BE2C (cell line): ENCODE measurements at regions not wholly inside any gene's neighbourhood (a gene's known extent, or its start where the extent isn't known, plus 50 kb on each side); places are given as distances from the start of the nearest gene placed in this dataset.

Source experiments
- DNase-seq: peaks from one replicate; pipeline ENCODE4 v3.0.0-alpha.2; 2020
- H3K27me3 ChIP-seq: fragments of 250-450 bp; sonication (Bioruptor Pico); 2 replicates; pipeline ENCODE4 v1.5.1; 2020; ENCODE audit warnings: mild to moderate bottlenecking
- H3K36me3 ChIP-seq: fragments of 250-450 bp; sonication (Bioruptor Pico); 2 replicates; pipeline ENCODE4 v1.5.1; 2020; ENCODE audit warnings: mild to moderate bottlenecking
- H3K4me1 ChIP-seq: fragments of 250-450 bp; sonication (Bioruptor Pico); 2 replicates; pipeline ENCODE4 v1.5.1; 2020
- H3K4me3 ChIP-seq: 2 replicates; pipeline ENCODE4 v1.5.1; 2011; ENCODE audit warnings: low read depth, low read length
- H3K9me3 ChIP-seq: fragments of 250-450 bp; sonication (Bioruptor Pico); 2 replicates; pipeline ENCODE4 v1.5.1; 2020
- CTCF ChIP-seq: IDR thresholded peaks from 2 replicates; pipeline ENCODE4 v1.5.1; 2012; ENCODE audit warnings: mild to moderate bottlenecking, low read depth, low read length

- no peak for TF ChIP-seq CTCF
- H3K4me3 ChIP-seq = no peak overlapping the region
- peaks cover 9% of the 10 kb centered on the region; the same call in 1 of the 2 replicates for H3K27me3 ChIP-seq
- no peaks in the 10 kb centered on the region for H3K4me1 ChIP-seq
- H3K9me3 ChIP-seq = no peaks in the 10 kb centered on the region
- no peaks in the 10 kb centered on the region for H3K36me3 ChIP-seq
- no peak for DNase-seq
Measured at GRCh38 chr6:168941036-168941435, 312.6 kb downstream of the THBS2 start.

- no peak overlapping the region for H3K4me3 ChIP-seq
- H3K4me1 ChIP-seq = no peaks in the 10 kb centered on the region
- H3K36me3 ChIP-seq = no peaks in the 10 kb centered on the region
- TF ChIP-seq CTCF = no peak
- H3K9me3 ChIP-seq = no peaks in the 10 kb centered on the region
- no peak for DNase-seq
- H3K27me3 ChIP-seq = peaks cover 9% of the 10 kb centered on the region; the same call in 1 of the 2 replicates
Measured at GRCh38 chr6:168939796-168940195, 313.9 kb downstream of the THBS2 start.

GRCh38 chr6:168939041-168939440 lies 314.6 kb downstream of the THBS2 start:
- TF ChIP-seq CTCF = no peak
- Histone ChIP-seq H3K4me1 (no peaks in the 10 kb centered on the region), H3K4me3 (no peak overlapping the region), H3K27me3 (peaks cover 9% of the 10 kb centered on the region; the same call in 1 of the 2 replicates), H3K9me3 (no peaks in the 10 kb centered on the region), H3K36me3 (no peaks in the 10 kb centered on the region)
- no peak for DNase-seq

- no peaks in the 10 kb centered on the region for H3K4me1 ChIP-seq
- no peak overlapping the region for H3K4me3 ChIP-seq
- no peak for DNase-seq
- H3K36me3 ChIP-seq = no peaks in the 10 kb centered on the region
- TF ChIP-seq CTCF = no peak
- no peaks in the 10 kb centered on the region for H3K9me3 ChIP-seq
- H3K27me3 ChIP-seq = peaks cover 9% of the 10 kb centered on the region; the same call in 1 of the 2 replicates
Measured at GRCh38 chr6:168938546-168938945, 315.1 kb downstream of the THBS2 start.

GRCh38 chr6:168937054-168937453 lies 316.6 kb downstream of the THBS2 start:
- DNase-seq = no peak
- H3K27me3 ChIP-seq = peaks cover 9% of the 10 kb centered on the region; the same call in 1 of the 2 replicates
- no peak for TF ChIP-seq CTCF

GRCh38 chr6:168935628-168936010 lies 318.0 kb downstream of the THBS2 start:
- H3K4me1 ChIP-seq = no peaks in the 10 kb centered on the region
- no peak overlapping the region for H3K4me3 ChIP-seq
- no peaks in the 10 kb centered on the region for H3K36me3 ChIP-seq
- H3K27me3 ChIP-seq = peaks cover 9% of the 10 kb centered on the region; the same call in 1 of the 2 replicates
- no peaks in the 10 kb centered on the region for H3K9me3 ChIP-seq
- no peak for TF ChIP-seq CTCF
- DNase-seq = no peak

More at GRCh38 chr6:168937054-168937453, 316.6 kb downstream of the THBS2 start:
- Histone ChIP-seq H3K36me3 (no peaks in the 10 kb centered on the region), H3K4me1 (no peaks in the 10 kb centered on the region), H3K9me3 (no peaks in the 10 kb centered on the region), H3K4me3 (no peak overlapping the region)
